ENCODE measurements at regions not wholly inside any gene's neighbourhood (a gene's known extent, or its start where the extent isn't known, plus 50 kb on each side); places are given as distances from the start of the nearest gene placed in this dataset.

GRCh38 chr10:8206882-8207281 is 152.4 kb downstream of the GATA3 start:
- TF ChIP-seq JUN (IDR thresholded peaks at IDR 0.05), result no peak
- TF ChIP-seq USF2 (IDR thresholded peaks at IDR 0.05), result no peak
- no peak for TF ChIP-seq RAD21 (conservative IDR thresholded peaks at IDR 0.05 in 1 of 2, IDR thresholded peaks at IDR 0.05 in 1 of 2)
- TF ChIP-seq SMC3 (IDR thresholded peaks at IDR 0.05), result no peak
- TF ChIP-seq POLR2A (IDR thresholded peaks at IDR 0.05; ENCODE audit: low read length), result no peak
- TF ChIP-seq CTCF (IDR thresholded peaks at IDR 0.05), result no peak
- TF ChIP-seq POLR2AphosphoS2 (conservative IDR thresholded peaks at IDR 0.05; ENCODE audit: low read length), result no peak
- no peak for TF ChIP-seq CHD2 (IDR thresholded peaks at IDR 0.05; ENCODE audit: low read length, partially characterized antibody)
- no peak for TF ChIP-seq HMGXB4 (CRISPR knock-in tag; IDR thresholded peaks at IDR 0.05; ENCODE audit: borderline replicate concordance)
- TF ChIP-seq REST (IDR thresholded peaks at IDR 0.05), result no peak
- no peak for TF ChIP-seq MAZ (IDR thresholded peaks at IDR 0.05; ENCODE audit: borderline replicate concordance, low read depth, low read length)
